Kidney (tissue), 13 donors: ENCODE measurements at regions not wholly inside any gene's neighbourhood (a gene's known extent, or its start where the extent isn't known, plus 50 kb on each side); places are given as distances from the start of the nearest gene placed in this dataset.

Source experiments
- DNase-seq, 5 donors: peaks; one replicate each; pipeline ENCODE4 v3.0.0-alpha.2; 2013 to 2020
- FAIRE-seq: peaks from 2 replicates; lab custom pipeline; 2012; peaks lifted over from hg19 to GRCh38; lab: Jason Lieb, UNC
- H3K27ac ChIP-seq, 2 donors: one replicate each; pipeline ENCODE4 v1.7.0; 2013; ENCODE audit warnings: low read depth in 2 of 2, low read length in 2 of 2, inconsistent platforms in 1 of 2
- H3K27me3 ChIP-seq: one replicate; pipeline ENCODE4 v1.7.1; 2013; ENCODE audit warnings: low read length, inconsistent platforms; ENCODE audit not compliant: control insufficient read depth, insufficient read depth
- H3K36me3 ChIP-seq, 3 donors: one replicate each; pipeline versions ENCODE4 v1.7.0 to v1.7.1; 2013; ENCODE audit warnings: low read length in 3 of 3, control low read depth in 1 of 3, inconsistent platforms in 1 of 3; ENCODE audit not compliant: insufficient read depth in 3 of 3, control insufficient read depth in 2 of 3
- H3K4me1 ChIP-seq, 3 donors: one replicate each; pipeline versions ENCODE4 v1.7.0 to v1.7.1; 2013; ENCODE audit warnings: low read length in 3 of 3, inconsistent platforms in 1 of 3, low read depth in 1 of 3; ENCODE audit not compliant: control insufficient read depth in 2 of 3, insufficient read depth in 2 of 3
- H3K4me3 ChIP-seq, 3 donors: one replicate each; pipeline versions ENCODE4 v1.7.0 to v1.8.1; 2013; ENCODE audit warnings: low read length in 3 of 3, control low read depth in 1 of 3, inconsistent platforms in 1 of 3
- H3K9ac ChIP-seq, 3 donors: one replicate each; pipeline versions ENCODE4 v1.7.0 to v1.7.1; 2013; ENCODE audit warnings: low read length in 3 of 3, control low read depth in 1 of 3, inconsistent platforms in 1 of 3
- H3K9me3 ChIP-seq, 3 donors: one replicate each; pipeline versions ENCODE4 v1.7.0 to v1.7.1; 2013; ENCODE audit warnings: low read length in 3 of 3, control low read depth in 1 of 3, inconsistent platforms in 1 of 3; ENCODE audit not compliant: control insufficient read depth in 2 of 3, insufficient read depth in 1 of 3
- intact Hi-C: fragments of 100-400 bp; cut with DNase I; formaldehyde crosslinking; loops from one replicate; pipeline ENCODE4 v1.11.1; 2022
- TF ChIP-seq, protein P1 (sequence below): IDR thresholded peaks from 3 replicates; pipeline ENCODE4 v1.5.1; 2012; ENCODE audit warnings: mild to moderate bottlenecking, moderate library complexity, borderline replicate concordance; ENCODE audit not compliant: insufficient read depth; ENCODE audit errors: extremely low read depth
- donor health status: control.
- donor health status: control.
- donor health status: control.
- donor health status: control.
- donor health status: control.
- donor health status: DM: yes; HTN: yes; CAD: no.
- donor health status: Normal renal cell carcinoma (clear cell type).

DNA sequence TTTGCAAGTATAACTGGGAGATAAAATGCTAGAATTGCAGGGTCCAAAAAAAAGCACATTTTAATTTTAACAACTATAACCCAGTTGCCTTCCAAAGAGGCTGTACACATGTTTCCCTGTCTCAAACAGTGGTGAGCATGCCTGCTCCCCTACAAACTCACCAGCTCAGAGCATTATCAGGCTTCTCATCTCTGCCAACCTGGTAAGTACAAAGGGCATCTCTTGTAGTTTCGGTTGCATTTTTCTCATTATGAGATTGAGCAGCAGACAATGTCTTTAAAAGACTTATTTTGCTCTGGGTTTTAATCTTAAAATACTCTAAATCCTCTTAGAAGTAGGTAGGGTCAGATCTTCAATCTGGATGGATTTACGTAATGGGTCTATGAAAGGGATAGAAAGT is 107.1 kb upstream of the MSX2 start:
- Histone ChIP-seq H3K27me3 (no peaks in the 10 kb centered on the region), H3K36me3 (no peaks in the 10 kb centered on the region), H3K9ac (no peak overlapping the region), H3K4me1 (no peaks in the 10 kb centered on the region), H3K9me3 (peaks cover 0 to 5% (median 0%) of the 10 kb centered on the region in 3 donors), H3K4me3 (no peak overlapping the region), H3K27ac (no peak overlapping the region)
- DNase-seq (no peak), FAIRE-seq (no peak)
- TF ChIP-seq, protein P1, sequence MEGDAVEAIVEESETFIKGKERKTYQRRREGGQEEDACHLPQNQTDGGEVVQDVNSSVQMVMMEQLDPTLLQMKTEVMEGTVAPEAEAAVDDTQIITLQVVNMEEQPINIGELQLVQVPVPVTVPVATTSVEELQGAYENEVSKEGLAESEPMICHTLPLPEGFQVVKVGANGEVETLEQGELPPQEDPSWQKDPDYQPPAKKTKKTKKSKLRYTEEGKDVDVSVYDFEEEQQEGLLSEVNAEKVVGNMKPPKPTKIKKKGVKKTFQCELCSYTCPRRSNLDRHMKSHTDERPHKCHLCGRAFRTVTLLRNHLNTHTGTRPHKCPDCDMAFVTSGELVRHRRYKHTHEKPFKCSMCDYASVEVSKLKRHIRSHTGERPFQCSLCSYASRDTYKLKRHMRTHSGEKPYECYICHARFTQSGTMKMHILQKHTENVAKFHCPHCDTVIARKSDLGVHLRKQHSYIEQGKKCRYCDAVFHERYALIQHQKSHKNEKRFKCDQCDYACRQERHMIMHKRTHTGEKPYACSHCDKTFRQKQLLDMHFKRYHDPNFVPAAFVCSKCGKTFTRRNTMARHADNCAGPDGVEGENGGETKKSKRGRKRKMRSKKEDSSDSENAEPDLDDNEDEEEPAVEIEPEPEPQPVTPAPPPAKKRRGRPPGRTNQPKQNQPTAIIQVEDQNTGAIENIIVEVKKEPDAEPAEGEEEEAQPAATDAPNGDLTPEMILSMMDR = no peak
- intact Hi-C loops = no loop called here

DNA sequence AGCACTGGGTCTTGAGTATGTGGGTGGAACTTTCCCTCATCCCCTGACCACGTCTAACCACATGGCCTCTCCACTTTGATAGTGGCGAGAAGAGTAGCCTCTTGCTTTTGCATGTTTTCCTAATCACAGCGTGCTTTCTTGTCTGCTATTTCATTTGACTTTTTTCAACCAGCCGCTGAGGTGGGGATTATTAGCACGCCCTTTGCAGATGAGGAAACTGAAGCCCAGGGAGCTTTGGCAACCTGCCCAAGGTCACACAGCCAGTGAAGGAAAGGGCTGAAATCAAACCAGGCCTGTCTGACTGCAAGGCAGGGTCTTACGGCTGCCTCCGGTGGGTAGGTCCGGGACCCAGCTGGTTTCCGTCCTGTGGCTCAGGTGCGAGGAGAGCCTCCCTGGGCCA is 106.5 kb upstream of the MSX2 start:
- no peak overlapping the region for H3K4me3 ChIP-seq
- no peaks in the 10 kb centered on the region for H3K4me1 ChIP-seq
- no peak for DNase-seq
- H3K36me3 ChIP-seq = no peaks in the 10 kb centered on the region
- H3K27me3 ChIP-seq = no peaks in the 10 kb centered on the region
- peaks cover 0 to 5% (median 0%) of the 10 kb centered on the region in 3 donors for H3K9me3 ChIP-seq
- TF ChIP-seq, protein P1 = no peak
- intact Hi-C loops = no loop called here
- no peak for FAIRE-seq
- H3K27ac ChIP-seq = no peak overlapping the region
- H3K9ac ChIP-seq = no peak overlapping the region

GRCh38 chr5:174618589-174618988 is 105.8 kb upstream of the MSX2 start:
- Histone ChIP-seq H3K9me3 (peaks cover 0 to 5% (median 0%) of the 10 kb centered on the region in 3 donors), H3K9ac (no peak overlapping the region), H3K4me1 (no peaks in the 10 kb centered on the region), H3K4me3 (no peak overlapping the region), H3K36me3 (no peaks in the 10 kb centered on the region), H3K27ac (no peak overlapping the region), H3K27me3 (no peaks in the 10 kb centered on the region)
- FAIRE-seq = no peak
- no peak for DNase-seq
- intact Hi-C loops = no loop called here
- TF ChIP-seq, protein P1 = no peak

GRCh38 chr5:174622067-174622466 is 102.3 kb upstream of the MSX2 start:
- DNase-seq = no peak
- Histone ChIP-seq H3K4me3 (no peak overlapping the region), H3K4me1 (no peaks in the 10 kb centered on the region), H3K9me3 (no peaks in the 10 kb centered on the region), H3K36me3 (no peaks in the 10 kb centered on the region), H3K27me3 (no peaks in the 10 kb centered on the region), H3K9ac (no peak overlapping the region), H3K27ac (no peak overlapping the region)
- FAIRE-seq = no peak
- intact Hi-C loops = no loop called here
- TF ChIP-seq, protein P1 = no peak
